Neuronal stem cell (in vitro differentiated cells): ENCODE measurements at regions not wholly inside any gene's neighbourhood (a gene's known extent, or its start where the extent isn't known, plus 50 kb on each side); places are given as distances from the start of the nearest gene placed in this dataset.

Experiments
- DNase-seq: peaks from one replicate; pipeline ENCODE4 v3.0.0-alpha.2; 2013; ENCODE audit warnings: low spot score
- H2AFZ ChIP-seq: one replicate; pipeline ENCODE4 v1.6.1; 2013; ENCODE audit warnings: mild to moderate bottlenecking, low read length, inconsistent platforms
- H2AK5ac ChIP-seq: 2 replicates; pipeline ENCODE4 v1.6.1; 2013; ENCODE audit warnings: low read depth, mild to moderate bottlenecking, inconsistent platforms, low read length, moderate library complexity, mixed read lengths
- H2BK120ac ChIP-seq: 2 replicates; pipeline ENCODE4 v1.6.1; 2013; ENCODE audit warnings: low read depth, mild to moderate bottlenecking, inconsistent platforms, low read length, moderate library complexity, mixed read lengths
- H2BK12ac ChIP-seq: one replicate; pipeline ENCODE4 v1.6.1; 2013; ENCODE audit warnings: low read length, inconsistent platforms
- H2BK15ac ChIP-seq: 2 replicates; pipeline ENCODE4 v1.6.1; 2013; ENCODE audit warnings: mild to moderate bottlenecking, low read length, inconsistent platforms, mixed read lengths
- H2BK5ac ChIP-seq: one replicate; pipeline ENCODE4 v1.6.1; 2013; ENCODE audit warnings: inconsistent platforms, mild to moderate bottlenecking, low read length, moderate library complexity
- H3K14ac ChIP-seq: one replicate; pipeline ENCODE4 v1.6.1; 2013; ENCODE audit warnings: low read length, inconsistent platforms
- H3K18ac ChIP-seq: 2 replicates; pipeline ENCODE4 v1.6.1; 2013; ENCODE audit warnings: low read length, inconsistent platforms
- H3K23ac ChIP-seq: 2 replicates; pipeline ENCODE4 v1.6.1; 2013; ENCODE audit warnings: low read depth, mild to moderate bottlenecking, mixed read lengths, low read length, inconsistent platforms; ENCODE audit not compliant: poor library complexity
- H3K27ac ChIP-seq: replicated peaks from 3 replicates; pipeline ENCODE4 v1.5.1; 2013; ENCODE audit warnings: low read length, inconsistent platforms
- H3K27me3 ChIP-seq, 3 experiments: 2 replicates each; pipeline ENCODE4 v1.6.1; 2013; ENCODE audit warnings: low read length in 3 of 3, mild to moderate bottlenecking in 2 of 3, inconsistent platforms in 1 of 3, low read depth in 1 of 3, mixed read lengths in 1 of 3, moderate library complexity in 1 of 3; ENCODE audit not compliant: control insufficient read depth in 3 of 3, insufficient read depth in 3 of 3
- H3K36me3 ChIP-seq, 2 donors: replicated peaks in 1 of 2; 2 replicates each; pipeline ENCODE4 v1.6.1; 2013; ENCODE audit warnings: low read length in 2 of 2; ENCODE audit not compliant: control insufficient read depth in 2 of 2, insufficient read depth in 2 of 2
- H3K4ac ChIP-seq: 2 replicates; pipeline ENCODE4 v1.6.1; 2013; ENCODE audit warnings: inconsistent platforms, mild to moderate bottlenecking, low read length, moderate library complexity
- H3K4me1 ChIP-seq, 2 donors: 1 replicate in 1 of 2; 2 replicates in 1 of 2; pipeline ENCODE4 v1.6.1; 2013; ENCODE audit warnings: low read length in 2 of 2, low read depth in 1 of 2; ENCODE audit not compliant: control insufficient read depth in 2 of 2, insufficient read depth in 1 of 2
- H3K4me2 ChIP-seq: one replicate; pipeline ENCODE4 v1.6.1; 2013; ENCODE audit warnings: mild to moderate bottlenecking, low read length, inconsistent platforms; ENCODE audit not compliant: insufficient read depth, poor library complexity, severe bottlenecking
- H3K4me3 ChIP-seq, 2 donors: 2 replicates each; pipeline ENCODE4 v1.5.1; 2013; ENCODE audit warnings: low read length in 2 of 2, mild to moderate bottlenecking in 2 of 2, inconsistent platforms in 1 of 2, moderate library complexity in 1 of 2
- H3K79me1 ChIP-seq: one replicate; pipeline ENCODE4 v1.6.1; 2013; ENCODE audit warnings: low read depth, mild to moderate bottlenecking, inconsistent platforms, low read length, moderate library complexity
- H3K9ac ChIP-seq: one replicate; pipeline ENCODE4 v1.6.1; 2013; ENCODE audit warnings: mild to moderate bottlenecking, low read depth, low read length, inconsistent platforms; ENCODE audit not compliant: poor library complexity
- H3K9me3 ChIP-seq, 2 donors: replicated peaks in 1 of 2; 2 replicates each; pipeline versions ENCODE3 to v1.6.1; 2013; ENCODE audit warnings: low read length in 2 of 2, mild to moderate bottlenecking in 2 of 2, inconsistent platforms in 1 of 2, low read depth in 1 of 2, mixed read lengths in 1 of 2, moderate library complexity in 1 of 2; ENCODE audit not compliant: control insufficient read depth in 2 of 2, insufficient read depth in 1 of 2
- H4K8ac ChIP-seq: one replicate; pipeline ENCODE4 v1.6.1; 2013; ENCODE audit warnings: low read depth, mild to moderate bottlenecking, inconsistent platforms, low read length, moderate library complexity
- H4K91ac ChIP-seq: one replicate; pipeline ENCODE4 v1.6.1; 2013; ENCODE audit warnings: low read length, low read depth, mild to moderate bottlenecking, inconsistent platforms; ENCODE audit not compliant: poor library complexity
- WGBS, 2 donors: extraction: QIAGEN DNeasy Blood & Tissue Kit; methylation state at CpG; one replicate each; pipeline ENCODE4 v1.1.7; 2013; ENCODE audit warnings: missing lambda C conversion rate in 2 of 2, mixed read lengths in 1 of 2; ENCODE audit not compliant: insufficient read length in 2 of 2, insufficient replicate concordance in 1 of 2; ENCODE audit errors: extremely low coverage in 2 of 2; 5-methylcytosine and 5-hydroxymethylcytosine counted together

- Histone ChIP-seq H4K91ac (no peak overlapping the region), H2AK5ac (no peak overlapping the region), H3K4me2 (no peak overlapping the region), H3K79me1 (no peaks in the 10 kb centered on the region), H3K4ac (no peak overlapping the region), H3K4me3 (no peak overlapping the region), H3K9ac (no peak overlapping the region), H3K18ac (peak overlapping the region; percentile 11), H2BK120ac (no peak overlapping the region), H3K27ac (no peak overlapping the region), H3K9me3 (peaks cover 4 to 11% of the 10 kb centered on the region in 2 donors), H3K27me3 (peaks cover 0 to 20% (median 0%) of the 10 kb centered on the region in 3 experiments), H3K4me1 (peaks cover 0 to 7% of the 10 kb centered on the region in 2 donors), H2AFZ (no peak overlapping the region), H4K8ac (no peak overlapping the region), H2BK15ac (no peak overlapping the region), H3K14ac (no peak overlapping the region), H3K36me3 (no peaks in the 10 kb centered on the region), H2BK5ac (no peak overlapping the region), H3K23ac (no peak overlapping the region), H2BK12ac (no peak overlapping the region)
- WGBS, 2 donors: no CpG with 5 or more reads among the region's 11 CpGs
- no peak for DNase-seq
Observed at GRCh38 chr7:157088136-157088535, 50.6 kb upstream of the UBE3C start.
